Tibial nerve (tissue), 4 donors: ENCODE measurements at regions not wholly inside any gene's neighbourhood (a gene's known extent, or its start where the extent isn't known, plus 50 kb on each side); places are given as distances from the start of the nearest gene placed in this dataset.

Source experiments
- DNase-seq, 2 donors: peaks; one replicate each; pipeline ENCODE4 v3.0.0-alpha.2; 2019; ENCODE audit warnings: low spot score in 2 of 2
- H3K27ac ChIP-seq, 4 donors: fragments of 200-600 bp; sonication (generic) in 3 of 4; one replicate each; pipeline ENCODE4 v1.5.1; 2017 to 2019; ENCODE audit warnings: mild to moderate bottlenecking in 1 of 4
- H3K27me3 ChIP-seq, 2 donors: fragments of 200-600 bp; sonication (generic) in 1 of 2; one replicate each; pipeline versions ENCODE4 v1.5.1 to v1.6.0; 2017 to 2019
- H3K36me3 ChIP-seq, 3 donors: fragments of 200-600 bp; sonication (generic); one replicate each; pipeline ENCODE4 v1.5.1; 2018 to 2019
- H3K4me1 ChIP-seq, 4 donors: fragments of 200-600 bp; sonication (generic) in 3 of 4; one replicate each; pipeline ENCODE4 v1.5.1; 2017 to 2019
- H3K4me3 ChIP-seq, 4 donors: fragments of 200-600 bp; sonication (generic) in 3 of 4; one replicate each; pipeline ENCODE4 v1.5.1; 2017 to 2019; ENCODE audit warnings: mild to moderate bottlenecking in 1 of 4, moderate library complexity in 1 of 4
- H3K9me3 ChIP-seq, 4 donors: fragments of 200-600 bp; sonication (generic) in 3 of 4; one replicate each; pipeline ENCODE4 v1.5.1; 2017 to 2019
- CTCF ChIP-seq, 5 experiments: fragments of 200-600 bp in 3 of 5; fragments of 450-650 bp in 2 of 5; sonication (generic) in 3 of 5; IDR thresholded peaks; one replicate each; pipeline ENCODE4 v1.5.1; 2016 to 2019; ENCODE audit warnings: antibody characterized with exemption in 5 of 5, mild to moderate bottlenecking in 3 of 5, moderate library complexity in 2 of 5
- EP300 ChIP-seq, 2 donors: sonication (generic); formaldehyde crosslinking; IDR thresholded peaks; one replicate each; pipeline ENCODE4 v1.6.1; 2017; ENCODE audit warnings: antibody characterized with exemption in 2 of 2, mild to moderate bottlenecking in 1 of 2
- POLR2A ChIP-seq, 2 donors: fragments of 450-650 bp; IDR thresholded peaks; one replicate each; pipeline ENCODE4 v1.6.1; 2017; ENCODE audit warnings: antibody characterized with exemption in 2 of 2, mild to moderate bottlenecking in 2 of 2, moderate library complexity in 2 of 2
- WGBS, 2 donors: methylation state at CpG; one replicate each; pipeline ENCODE4 v1.1.5; 2018; 5-methylcytosine and 5-hydroxymethylcytosine counted together

GRCh38 chr9:108058135-108058814, 568.7 kb upstream of the KLF4 start:
- no peaks in the 10 kb centered on the region for H3K9me3 ChIP-seq
- no peak for DNase-seq
- no peaks in the 10 kb centered on the region for H3K36me3 ChIP-seq
- WGBS, 2 donors, result 71% methylated on average over 6 of the region's 6 CpGs
- no peak overlapping the region for H3K4me3 ChIP-seq
- H3K27ac ChIP-seq, result no peak overlapping the region
- peaks cover 0 to 47% (median 18%) of the 10 kb centered on the region in 4 donors for H3K4me1 ChIP-seq
- no peak for TF ChIP-seq POLR2A (IDR thresholded peaks at IDR 0.05)
- no peak for TF ChIP-seq EP300 (IDR thresholded peaks at IDR 0.05)
- TF ChIP-seq CTCF (IDR thresholded peaks at IDR 0.05), result no peak
- no peaks in the 10 kb centered on the region for H3K27me3 ChIP-seq

- Histone ChIP-seq H3K27me3 (no peaks in the 10 kb centered on the region), H3K36me3 (no peaks in the 10 kb centered on the region), H3K4me3 (no peak overlapping the region), H3K4me1 (peaks cover 0 to 54% (median 25%) of the 10 kb centered on the region in 4 donors), H3K27ac (peak overlapping the region in 2 of 4 donors; percentile 2 to 62), H3K9me3 (no peaks in the 10 kb centered on the region)
- WGBS, 2 donors, result 55 to 63% methylated on average over 7 of the region's 7 CpGs
- no peak for DNase-seq
- TF ChIP-seq EP300 (IDR thresholded peaks at IDR 0.05) (peak in 1 of 2 donors; percentile 72), POLR2A (IDR thresholded peaks at IDR 0.05) (no peak)
Observed at GRCh38 chr9:108057421-108058134, 568.0 kb upstream of the KLF4 start.

GRCh38 chr9:108056805-108057386, 567.3 kb upstream of the KLF4 start:
- TF ChIP-seq EP300 (IDR thresholded peaks at IDR 0.05) (no peak), CTCF (IDR thresholded peaks at IDR 0.05) (no peak), POLR2A (IDR thresholded peaks at IDR 0.05) (no peak)
- peak overlapping the region in 2 of 4 donors; percentile 2 to 62 for H3K27ac ChIP-seq
- 80 to 89% methylated on average over 1 of the region's 1 CpG for WGBS, 2 donors
- H3K36me3 ChIP-seq, result no peaks in the 10 kb centered on the region
- peaks cover 0 to 59% (median 27%) of the 10 kb centered on the region in 4 donors for H3K4me1 ChIP-seq
- no peaks in the 10 kb centered on the region for H3K27me3 ChIP-seq
- no peak for DNase-seq
- H3K9me3 ChIP-seq, result no peaks in the 10 kb centered on the region
- H3K4me3 ChIP-seq, result no peak overlapping the region

GRCh38 chr9:108056084-108056804, 566.7 kb upstream of the KLF4 start:
- TF ChIP-seq POLR2A (IDR thresholded peaks at IDR 0.05) (no peak), EP300 (IDR thresholded peaks at IDR 0.05) (peak in 1 of 2 donors; percentile 29), CTCF (IDR thresholded peaks at IDR 0.05) (no peak)
- H3K4me3 ChIP-seq, result no peak overlapping the region
- no peaks in the 10 kb centered on the region for H3K36me3 ChIP-seq
- DNase-seq, result no peak
- no peaks in the 10 kb centered on the region for H3K27me3 ChIP-seq
- H3K9me3 ChIP-seq, result no peaks in the 10 kb centered on the region
- WGBS, 2 donors, result 73 to 83% methylated on average over 6 of the region's 6 CpGs
- H3K27ac ChIP-seq, result peak overlapping the region in 2 of 4 donors; percentile 1 to 40
- H3K4me1 ChIP-seq, result peaks cover 0 to 59% (median 27%) of the 10 kb centered on the region in 4 donors

GRCh38 chr9:108054131-108054630, 564.6 kb upstream of the KLF4 start:
- no peak for TF ChIP-seq POLR2A (IDR thresholded peaks at IDR 0.05)
- no peak for TF ChIP-seq EP300 (IDR thresholded peaks at IDR 0.05)
- no peak for TF ChIP-seq CTCF (IDR thresholded peaks at IDR 0.05)
- WGBS, 2 donors, result 65 to 69% methylated on average over 3 of the region's 3 CpGs
- Histone ChIP-seq H3K27me3 (no peaks in the 10 kb centered on the region), H3K4me1 (peaks cover 0 to 59% (median 23%) of the 10 kb centered on the region in 4 donors), H3K27ac (peak overlapping the region in 3 of 4 donors; percentile 48 to 80 (median 78)), H3K36me3 (no peaks in the 10 kb centered on the region), H3K4me3 (no peak overlapping the region), H3K9me3 (no peaks in the 10 kb centered on the region)
- no peak for DNase-seq
